GM19438 (cell line): ENCODE measurements at regions not wholly inside any gene's neighbourhood (a gene's known extent, or its start where the extent isn't known, plus 50 kb on each side); places are given as distances from the start of the nearest gene placed in this dataset.

Source experiments
- ATAC-seq: cut with Tn5 transposase; IDR thresholded peaks from one replicate; pipeline ENCODE4 v1.9.1; 2021; ENCODE audit warnings: low read depth; ENCODE audit not compliant: unreplicated experiment

- no peak for ATAC-seq
Observed at GRCh38 chr6:6518631-6519427, 69.7 kb upstream of the LY86 start.

DNA sequence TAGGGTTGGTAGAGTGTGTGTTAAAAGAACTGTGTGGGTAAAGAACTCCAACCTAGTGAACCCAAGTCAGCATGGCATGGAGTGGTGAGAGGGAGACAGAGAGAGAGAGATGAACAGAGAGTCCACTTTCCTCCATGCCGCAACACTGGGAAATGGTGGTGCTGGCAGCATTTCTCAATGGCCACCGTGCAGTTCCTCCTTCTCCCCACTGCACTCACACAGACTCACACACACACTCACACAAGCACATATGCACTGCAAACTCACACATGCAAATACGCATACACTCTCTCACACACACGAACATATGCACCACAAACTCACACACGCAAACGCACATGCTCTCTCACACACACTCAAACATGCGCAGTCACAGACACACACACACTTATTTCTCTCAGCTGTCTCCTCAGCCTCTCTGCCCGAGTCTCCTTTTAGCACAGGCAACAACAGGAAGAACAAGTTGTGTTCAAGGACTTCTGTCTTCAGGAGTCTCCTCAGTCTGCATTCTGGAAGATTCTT is 66.5 kb upstream of the LY86 start:
- no peak for ATAC-seq

- ATAC-seq: no peak
Observed at GRCh38 chr6:6522709-6523108, 65.8 kb upstream of the LY86 start.

DNA sequence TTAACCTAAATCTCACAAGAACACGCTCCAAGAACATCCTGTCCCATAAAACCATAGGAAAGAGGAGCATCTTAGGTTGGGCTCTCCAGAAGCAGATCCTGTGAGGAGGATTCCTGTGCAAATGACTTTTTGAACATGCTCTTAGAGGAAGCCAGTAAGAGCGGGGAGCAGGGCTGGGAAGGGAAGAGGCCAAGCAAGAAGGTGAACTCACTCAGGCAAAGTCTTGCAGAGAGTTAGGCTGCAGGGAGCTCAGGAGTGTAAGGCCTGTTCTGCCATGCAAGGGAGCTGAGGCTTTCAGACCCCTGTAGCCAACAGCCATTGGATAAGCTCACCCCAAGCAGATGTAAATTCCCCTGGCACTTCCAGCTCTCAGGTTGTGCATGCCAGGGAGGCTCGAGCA is 63.6 kb upstream of the LY86 start:
- ATAC-seq: no peak

DNA sequence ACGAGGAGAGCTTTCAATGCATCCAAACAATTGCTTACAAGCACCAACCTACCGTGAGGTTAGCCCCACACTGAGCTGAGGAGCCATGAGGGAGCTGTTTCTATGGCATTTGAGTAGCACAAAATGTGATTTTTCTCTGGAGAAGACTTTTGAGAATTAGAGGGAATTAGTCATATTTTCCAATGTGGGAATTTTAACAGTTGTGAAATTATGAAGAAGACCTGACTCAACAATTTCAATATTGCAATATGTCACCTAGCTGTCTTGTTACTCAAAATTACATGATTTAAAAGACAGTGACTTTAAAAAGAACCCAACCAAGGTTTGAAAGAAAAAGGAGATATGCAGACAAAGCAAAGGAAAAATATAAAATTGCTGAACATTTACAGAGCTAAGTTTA is 62.6 kb upstream of the LY86 start:
- no peak for ATAC-seq

DNA sequence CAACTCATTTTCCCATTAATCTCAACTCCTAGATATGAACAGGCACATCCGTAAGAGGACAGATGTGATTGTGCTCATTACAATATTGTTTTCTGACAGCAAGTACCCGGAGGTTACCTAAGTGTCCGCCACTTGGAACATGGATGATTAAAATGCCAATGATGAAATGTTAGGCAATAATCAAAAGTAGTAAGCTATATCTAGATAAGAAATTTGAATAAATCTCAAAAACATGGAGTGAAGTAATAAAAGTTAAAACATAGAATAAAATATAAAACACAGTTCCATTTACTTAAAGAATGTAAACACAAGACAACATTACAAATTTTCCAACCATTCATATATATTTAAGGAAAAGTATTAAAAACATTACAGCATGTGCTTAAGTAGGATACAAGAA is 59.2 kb upstream of the LY86 start:
- ATAC-seq: no peak

- ATAC-seq: no peak
Observed at GRCh38 chr6:6533176-6533575, 55.3 kb upstream of the LY86 start.

GRCh38 chr6:6534399-6534798 is 54.1 kb upstream of the LY86 start:
- ATAC-seq: no peak

DNA sequence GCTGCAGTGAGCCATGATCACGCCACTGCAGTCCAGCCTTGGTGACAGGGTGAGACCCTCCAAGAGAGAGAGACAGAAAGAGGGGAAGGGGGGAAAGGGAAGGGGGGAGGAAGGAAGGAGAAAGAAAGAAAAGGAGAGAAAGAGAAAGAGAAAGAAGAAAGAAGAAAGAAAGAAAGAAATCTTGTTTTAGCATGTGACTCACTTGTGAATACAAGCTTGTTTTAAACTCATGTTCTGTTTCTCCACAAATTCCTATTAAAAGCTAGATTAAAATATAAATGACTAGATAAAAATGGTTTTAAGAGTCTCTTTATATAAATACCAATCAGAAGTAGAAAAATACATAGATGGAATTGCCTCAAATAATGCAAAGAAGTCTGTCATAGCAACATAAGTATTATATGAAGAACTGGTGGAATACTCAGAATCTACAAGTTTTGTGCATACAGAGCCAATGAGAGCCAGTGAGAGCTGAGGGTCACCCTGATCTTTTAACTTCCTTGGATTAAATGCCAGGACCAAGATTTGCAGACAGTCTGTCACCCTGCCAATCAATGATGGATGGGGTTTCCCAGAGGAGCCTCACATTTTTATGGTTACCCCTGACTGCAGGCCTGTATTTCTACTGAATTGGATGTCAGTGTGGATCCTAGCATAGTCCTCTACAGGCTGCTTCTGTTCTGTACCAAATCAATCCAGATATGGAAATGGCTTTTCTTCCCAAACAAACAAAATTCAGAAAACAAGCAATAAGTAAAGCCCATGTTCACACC is 50.8 kb upstream of the LY86 start:
- no peak for ATAC-seq

- ATAC-seq: no peak
Observed at GRCh38 chr6:6538261-6538660, 50.3 kb upstream of the LY86 start.
